Activated CD4-positive, alpha-beta T cell treated with anti-CD3 and anti-CD28 coated beads, Interleukin-10, Interleukin-2, amounts not matched to agents 100 ng/mL and 50 ng/mL, durations not matched to agents 16 hours and 8 hours (primary cell): ENCODE measurements at regions not wholly inside any gene's neighbourhood (a gene's known extent, or its start where the extent isn't known, plus 50 kb on each side); places are given as distances from the start of the nearest gene placed in this dataset.

ENCODE experiments used
- DNase-seq: peaks from one replicate; pipeline ENCODE4 v3.0.0-alpha.2; 2020

- no peak for DNase-seq
Observed at GRCh38 chr12:34526946-34527345, 504.6 kb downstream of the ALG10 start.

GRCh38 chr12:34547276-34547675, 525.0 kb downstream of the ALG10 start:
- DNase-seq, result no peak

GRCh38 chr12:34591966-34592365, 569.7 kb downstream of the ALG10 start:
- DNase-seq, result no peak

- no peak for DNase-seq
Observed at GRCh38 chr12:34595749-34596733, 573.7 kb downstream of the ALG10 start.

- no peak for DNase-seq
Observed at GRCh38 chr12:34597548-34598351, 575.5 kb downstream of the ALG10 start.

GRCh38 chr12:34598352-34598827, 576.1 kb downstream of the ALG10 start:
- no peak for DNase-seq

- DNase-seq, result no peak
Observed at GRCh38 chr12:34598851-34599529, 576.7 kb downstream of the ALG10 start.

GRCh38 chr12:34599530-34600513, 577.5 kb downstream of the ALG10 start:
- DNase-seq, result no peak

GRCh38 chr12:34600592-34601462, 578.5 kb downstream of the ALG10 start:
- DNase-seq, result no peak

GRCh38 chr12:34601689-34602088, 579.4 kb downstream of the ALG10 start:
- no peak for DNase-seq

GRCh38 chr12:34602213-34602940, 580.1 kb downstream of the ALG10 start:
- no peak for DNase-seq

GRCh38 chr12:34603382-34604035, 581.2 kb downstream of the ALG10 start:
- DNase-seq, result no peak

- no peak for DNase-seq
Observed at GRCh38 chr12:34604227-34604626, 581.9 kb downstream of the ALG10 start.

GRCh38 chr12:34604631-34605509, 582.6 kb downstream of the ALG10 start:
- DNase-seq, result no peak

- no peak for DNase-seq
Observed at GRCh38 chr12:34605510-34605887, 583.2 kb downstream of the ALG10 start.

GRCh38 chr12:34605955-34606748, 583.9 kb downstream of the ALG10 start:
- no peak for DNase-seq

GRCh38 chr12:34606749-34607519, 584.6 kb downstream of the ALG10 start:
- DNase-seq, result no peak
